HEK293 (cell line): ENCODE measurements at regions not wholly inside any gene's neighbourhood (a gene's known extent, or its start where the extent isn't known, plus 50 kb on each side); places are given as distances from the start of the nearest gene placed in this dataset.

Experiments used
- CTCF ChIA-PET: fragments of 350-600 bp; formaldehyde crosslinking; extraction: SDS; loops from one replicate; lab custom pipeline; 2021; ENCODE audit warnings: antibody characterized with exemption; lab: Yijun Ruan, JAX
- POLR2A ChIA-PET: fragments of 300-600 bp; formaldehyde crosslinking; extraction: SDS; loops from one replicate; lab custom pipeline; 2020; ENCODE audit warnings: antibody characterized with exemption, inconsistent platforms; lab: Yijun Ruan, JAX
- H3K27ac ChIP-seq: fragments of 200-500 bp; sonication (Bioruptor generic); 2 replicates; pipeline ENCODE4 v1.5.1; 2014; ENCODE audit warnings: low read depth, low read length, control low read depth, inconsistent platforms; ENCODE audit errors: extremely low read depth
- H3K36me3 ChIP-seq, 2 experiments: fragments of 200-500 bp in 1 of 2; sonication (Bioruptor generic) in 1 of 2; 1 replicate in 1 of 2; 2 replicates in 1 of 2; pipeline ENCODE4 v1.5.1; 2014 to 2017; ENCODE audit warnings: inconsistent platforms in 2 of 2, low read length in 2 of 2; ENCODE audit not compliant: control insufficient read depth in 2 of 2, insufficient read depth in 1 of 2
- H3K4me1 ChIP-seq: fragments of 200-500 bp; sonication (Bioruptor generic); 2 replicates; pipeline ENCODE4 v1.5.1; 2014; ENCODE audit warnings: mild to moderate bottlenecking, low read length, inconsistent platforms; ENCODE audit not compliant: control insufficient read depth, insufficient read depth
- H3K4me3 ChIP-seq: 2 replicates; pipeline ENCODE4 v1.5.1; 2011; ENCODE audit warnings: low read depth, mild to moderate bottlenecking, control low read depth, low read length, moderate library complexity
- H3K9me3 ChIP-seq: fragments of 200-500 bp; sonication (Bioruptor generic); 2 replicates; pipeline ENCODE4 v1.5.1; 2014; ENCODE audit warnings: low read depth, low read length, inconsistent platforms; ENCODE audit not compliant: control insufficient read depth, insufficient read depth
- BCL11A ChIP-seq: fragments of 450-650 bp; formaldehyde crosslinking; IDR thresholded peaks from 2 replicates; pipeline ENCODE4 v1.5.1; 2016; ENCODE audit warnings: low read depth, missing biosample characterization, missing genetic modification characterization
- HIC1 ChIP-seq: fragments of 450-650 bp; formaldehyde crosslinking; IDR thresholded peaks from 2 replicates; pipeline ENCODE4 v1.5.1; 2016; ENCODE audit warnings: missing biosample characterization, missing genetic modification characterization
- SCRT1 ChIP-seq: fragments of 450-650 bp; formaldehyde crosslinking; IDR thresholded peaks from 2 replicates; pipeline ENCODE4 v1.5.1; 2016; ENCODE audit warnings: missing biosample characterization, missing genetic modification characterization, borderline replicate concordance
- ZNF174 ChIP-seq: fragments of 450-650 bp; formaldehyde crosslinking; IDR thresholded peaks from 2 replicates; pipeline ENCODE4 v1.5.0; 2017; ENCODE audit warnings: missing biosample characterization, mild to moderate bottlenecking, missing genetic modification characterization
- ZNF184 ChIP-seq: fragments of 450-650 bp; IDR thresholded peaks from 2 replicates; pipeline ENCODE4 v1.5.1; 2018; ENCODE audit warnings: missing biosample characterization, mild to moderate bottlenecking, missing genetic modification characterization
- ZNF202 ChIP-seq: fragments of 450-650 bp; formaldehyde crosslinking; IDR thresholded peaks from 2 replicates; pipeline ENCODE4 v1.5.1; 2016; ENCODE audit warnings: missing biosample characterization, missing genetic modification characterization, borderline replicate concordance
- ZNF221 ChIP-seq: fragments of 450-650 bp; formaldehyde crosslinking; IDR thresholded peaks from 2 replicates; pipeline ENCODE4 v1.5.1; 2017; ENCODE audit warnings: missing biosample characterization, missing genetic modification characterization, borderline replicate concordance
- ZNF350 ChIP-seq: fragments of 450-650 bp; formaldehyde crosslinking; IDR thresholded peaks from 2 replicates; pipeline ENCODE4 v1.5.0; 2017; ENCODE audit warnings: missing biosample characterization, mild to moderate bottlenecking, missing genetic modification characterization
- ZNF362 ChIP-seq: fragments of 450-650 bp; formaldehyde crosslinking; IDR thresholded peaks from 2 replicates; pipeline ENCODE4 v1.5.1; 2016; ENCODE audit warnings: missing biosample characterization, missing genetic modification characterization
- ZNF366 ChIP-seq: fragments of 450-650 bp; formaldehyde crosslinking; conservative IDR thresholded peaks from 2 replicates; pipeline ENCODE4 v1.5.1; 2016; ENCODE audit warnings: missing biosample characterization, missing genetic modification characterization
- ZNF558 ChIP-seq: fragments of 450-650 bp; formaldehyde crosslinking; IDR thresholded peaks from 2 replicates; pipeline ENCODE4 v1.5.1; 2016; ENCODE audit warnings: missing biosample characterization, missing genetic modification characterization
- TF ChIP-seq, protein P1 (sequence below): fragments of 450-650 bp; formaldehyde crosslinking; IDR thresholded peaks from 2 replicates; pipeline ENCODE4 v1.5.1; 2016; ENCODE audit warnings: missing biosample characterization, missing genetic modification characterization, low read depth

- H3K36me3 ChIP-seq: no peaks in the 10 kb centered on the region
- H3K4me1 ChIP-seq: no peaks in the 10 kb centered on the region
- TF ChIP-seq BCL11A (no peak), ZNF366 (peak; percentile 67)
- H3K4me3 ChIP-seq: no peak overlapping the region
- POLR2A ChIA-PET: no interaction called here
- CTCF ChIA-PET: no interaction called here
- no peaks in the 10 kb centered on the region for H3K9me3 ChIP-seq
- H3K27ac ChIP-seq: no peak overlapping the region
Observed at GRCh38 chr14:56056031-56056430, 62.2 kb upstream of the PELI2 start.

- CTCF ChIA-PET: interaction anchor here (0.6 kb wide), 2 partner anchors 234 to 340 kb away, joined by 3 read pairs; no protein-coding TSS in a partner anchor
- H3K4me1 ChIP-seq: no peaks in the 10 kb centered on the region
- no peaks in the 10 kb centered on the region for H3K36me3 ChIP-seq
- no peak overlapping the region for H3K27ac ChIP-seq
- POLR2A ChIA-PET: no interaction called here
- no peak overlapping the region for H3K4me3 ChIP-seq
- no peak for TF ChIP-seq ZNF184 (tag by site-specific recombination)
- TF ChIP-seq ZNF221 (tag by site-specific recombination): no peak
- no peak for TF ChIP-seq ZNF362 (tag by site-specific recombination)
- TF ChIP-seq ZNF558 (tag by site-specific recombination): no peak
- TF ChIP-seq ZNF202 (tag by site-specific recombination): no peak
- no peak for TF ChIP-seq ZNF350
- TF ChIP-seq, protein P1, sequence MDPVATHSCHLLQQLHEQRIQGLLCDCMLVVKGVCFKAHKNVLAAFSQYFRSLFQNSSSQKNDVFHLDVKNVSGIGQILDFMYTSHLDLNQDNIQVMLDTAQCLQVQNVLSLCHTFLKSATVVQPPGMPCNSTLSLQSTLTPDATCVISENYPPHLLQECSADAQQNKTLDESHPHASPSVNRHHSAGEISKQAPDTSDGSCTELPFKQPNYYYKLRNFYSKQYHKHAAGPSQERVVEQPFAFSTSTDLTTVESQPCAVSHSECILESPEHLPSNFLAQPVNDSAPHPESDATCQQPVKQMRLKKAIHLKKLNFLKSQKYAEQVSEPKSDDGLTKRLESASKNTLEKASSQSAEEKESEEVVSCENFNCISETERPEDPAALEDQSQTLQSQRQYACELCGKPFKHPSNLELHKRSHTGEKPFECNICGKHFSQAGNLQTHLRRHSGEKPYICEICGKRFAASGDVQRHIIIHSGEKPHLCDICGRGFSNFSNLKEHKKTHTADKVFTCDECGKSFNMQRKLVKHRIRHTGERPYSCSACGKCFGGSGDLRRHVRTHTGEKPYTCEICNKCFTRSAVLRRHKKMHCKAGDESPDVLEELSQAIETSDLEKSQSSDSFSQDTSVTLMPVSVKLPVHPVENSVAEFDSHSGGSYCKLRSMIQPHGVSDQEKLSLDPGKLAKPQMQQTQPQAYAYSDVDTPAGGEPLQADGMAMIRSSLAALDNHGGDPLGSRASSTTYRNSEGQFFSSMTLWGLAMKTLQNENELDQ: no peak
- no peak for TF ChIP-seq ZNF174 (tag by site-specific recombination)
- H3K9me3 ChIP-seq: no peaks in the 10 kb centered on the region
Observed at GRCh38 chr14:56057071-56057741, 61.0 kb upstream of the PELI2 start.

- ChIA-PET CTCF (interaction anchor here (0.6 to 1.2 kb wide), 2 partner anchors 16 to 235 kb away, joined by 3 read pairs; no protein-coding TSS in a partner anchor), POLR2A (no interaction called here)
- Histone ChIP-seq H3K36me3 (no peaks in the 10 kb centered on the region), H3K27ac (no peak overlapping the region), H3K9me3 (no peaks in the 10 kb centered on the region), H3K4me3 (no peak overlapping the region), H3K4me1 (no peaks in the 10 kb centered on the region)
- TF ChIP-seq SCRT1 (tag by site-specific recombination) (no peak), HIC1 (tag by site-specific recombination) (no peak), ZNF174 (tag by site-specific recombination) (no peak)
Observed at GRCh38 chr14:56057767-56058166, 60.4 kb upstream of the PELI2 start.
